ENCODE measurements at regions not wholly inside any gene's neighbourhood (a gene's known extent, or its start where the extent isn't known, plus 50 kb on each side); places are given as distances from the start of the nearest gene placed in this dataset.
A peak's percentile ranks its signal among the peaks of the same experiment; 100 is the strongest.

DNA sequence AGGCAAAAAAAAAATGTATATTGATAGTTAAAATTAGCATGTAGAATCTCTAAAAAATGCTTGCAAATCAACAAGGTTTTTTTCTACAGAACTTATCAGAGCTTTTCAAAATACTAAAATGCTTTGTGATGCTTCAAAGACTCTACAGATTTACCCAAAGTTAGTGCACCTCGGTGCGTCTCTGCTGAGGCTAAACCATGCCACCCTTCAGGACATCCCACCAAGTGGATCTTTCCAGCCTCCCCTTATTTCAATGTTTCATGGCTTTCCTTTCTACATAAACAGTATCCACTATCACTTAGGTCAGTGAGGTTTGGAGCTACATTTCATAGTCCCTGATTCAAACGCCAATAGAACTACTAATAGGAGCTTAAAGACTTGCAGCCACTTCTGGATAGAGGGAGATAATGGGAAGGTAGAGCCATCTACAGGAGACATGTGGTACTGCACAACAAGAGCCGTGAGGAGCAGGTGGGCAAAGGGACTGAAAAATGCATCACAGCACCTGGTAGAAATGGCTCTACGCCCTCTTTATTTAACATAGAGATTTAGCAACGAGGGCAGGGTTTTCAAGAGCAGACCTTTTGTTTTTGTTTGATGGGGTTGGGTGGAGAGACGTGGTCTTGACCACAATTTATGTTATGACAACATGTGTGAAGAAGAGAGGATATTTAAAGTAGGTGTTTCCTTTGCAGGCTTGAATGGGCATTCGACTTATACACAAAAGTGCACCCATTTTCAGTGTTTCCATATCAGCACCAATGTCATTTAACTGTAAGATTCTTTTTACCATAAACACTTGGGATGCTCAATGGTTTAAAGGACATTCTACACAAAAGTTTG is 56.1 kb upstream of the SLC35G4 start:
- DNase-seq, result peak; percentile 63

DNA sequence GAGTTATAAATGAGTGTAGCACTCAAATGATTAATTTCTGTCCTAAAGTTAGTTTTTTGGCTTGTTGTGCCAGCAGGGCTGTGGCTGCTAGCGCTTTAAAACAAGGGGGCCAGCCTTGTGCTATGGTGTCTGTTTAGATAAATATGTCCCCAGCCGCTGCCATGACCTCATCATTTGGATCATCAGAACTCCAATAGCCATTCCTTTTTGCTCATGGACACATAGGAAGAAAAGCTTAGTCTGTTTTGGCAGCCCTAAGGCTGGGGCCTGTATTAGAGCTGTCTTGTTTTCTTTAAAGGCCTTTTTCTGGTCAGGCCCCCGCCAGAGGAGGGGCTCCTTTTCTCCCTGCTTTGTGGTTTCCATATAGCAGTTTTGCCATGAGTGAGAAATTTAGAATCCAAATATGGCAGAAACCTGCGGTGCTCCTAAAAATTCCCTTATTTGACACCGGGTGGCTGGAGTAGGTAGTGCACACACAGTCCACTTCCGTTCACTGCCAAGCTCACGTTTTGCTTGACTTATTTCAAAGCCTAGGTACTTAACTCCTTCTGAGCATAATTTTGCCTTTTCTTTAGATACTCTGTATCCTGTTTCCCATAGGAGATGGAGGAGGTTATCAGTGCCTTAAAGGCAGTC is 60.4 kb upstream of the SLC35G4 start:
- no peak for DNase-seq

DNA sequence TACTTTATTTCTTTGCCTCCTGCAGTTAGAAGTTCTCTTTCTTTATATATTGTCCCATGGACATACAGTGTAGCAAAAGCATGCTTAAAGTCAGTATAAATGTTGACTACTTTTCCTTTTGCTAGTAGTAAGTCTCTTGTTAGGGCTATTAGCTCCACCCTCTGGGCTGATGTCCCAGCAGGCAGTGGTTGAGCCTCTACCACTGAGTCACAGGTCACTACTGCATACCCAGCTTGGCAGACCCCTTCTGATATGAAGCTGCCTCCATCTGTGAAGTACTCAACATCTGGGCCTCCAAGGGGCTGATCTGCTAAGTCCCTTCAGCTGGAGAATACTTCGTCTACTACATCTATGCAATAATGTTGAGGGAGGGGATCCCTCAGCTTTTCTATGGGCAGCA is 61.0 kb upstream of the SLC35G4 start:
- no peak for DNase-seq

- no peak for DNase-seq
Observed at GRCh38 chr18:11544060-11544633, 65.2 kb upstream of the SLC35G4 start.

- peak; percentile 20 for DNase-seq
Observed at GRCh38 chr18:11541179-11541578, 68.2 kb upstream of the SLC35G4 start.

GRCh38 chr18:11533942-11534496 is 75.4 kb upstream of the SLC35G4 start:
- no peak for DNase-seq

DNA sequence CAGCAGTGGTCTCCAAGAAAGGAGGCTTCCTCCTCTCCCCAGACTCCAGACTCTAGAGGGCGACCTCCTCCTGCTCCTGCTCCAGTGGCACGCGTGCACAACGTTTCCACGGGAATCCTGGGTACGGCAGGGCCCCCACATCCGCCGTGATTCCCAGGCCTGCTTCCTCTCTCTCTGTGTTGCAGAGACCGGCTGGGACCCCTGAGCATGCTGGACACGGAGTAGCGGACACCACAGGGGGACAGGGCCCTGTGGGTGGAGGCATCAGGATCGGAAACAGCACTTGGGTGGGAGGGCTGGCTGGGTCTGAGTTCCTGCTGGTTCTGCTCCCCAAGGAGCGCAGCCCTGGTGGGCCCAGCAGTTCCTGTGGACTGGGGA is 75.9 kb upstream of the SLC35G4 start:
- DNase-seq, result no peak

- DNase-seq, result no peak
Observed at GRCh38 chr18:11532758-11533512, 76.5 kb upstream of the SLC35G4 start.

GRCh38 chr18:11529081-11529480 is 80.3 kb upstream of the SLC35G4 start:
- DNase-seq, result peak; percentile 80

- peak; percentile 52 for DNase-seq
Observed at GRCh38 chr18:11526675-11527074, 82.7 kb upstream of the SLC35G4 start.

DNA sequence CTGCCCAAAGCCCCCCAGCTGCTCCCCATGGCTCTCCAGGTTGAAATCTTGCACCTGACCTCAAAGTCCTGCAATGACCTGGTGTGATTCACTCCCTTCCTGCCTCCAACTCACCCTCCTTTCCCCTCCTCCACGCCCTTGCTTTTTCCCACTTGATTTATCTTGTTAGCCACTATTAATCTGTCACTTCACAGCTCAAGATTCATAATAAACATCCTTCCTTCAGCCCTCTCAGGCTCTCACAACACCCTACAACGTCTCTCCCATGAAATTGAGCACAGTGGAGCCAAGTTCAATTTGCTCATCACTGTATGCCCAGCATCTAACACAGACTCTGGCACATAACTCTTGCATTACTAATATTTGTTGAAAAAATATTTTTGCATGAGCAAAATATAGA is 85.6 kb upstream of the SLC35G4 start:
- DNase-seq, result peak; percentile 84

DNA sequence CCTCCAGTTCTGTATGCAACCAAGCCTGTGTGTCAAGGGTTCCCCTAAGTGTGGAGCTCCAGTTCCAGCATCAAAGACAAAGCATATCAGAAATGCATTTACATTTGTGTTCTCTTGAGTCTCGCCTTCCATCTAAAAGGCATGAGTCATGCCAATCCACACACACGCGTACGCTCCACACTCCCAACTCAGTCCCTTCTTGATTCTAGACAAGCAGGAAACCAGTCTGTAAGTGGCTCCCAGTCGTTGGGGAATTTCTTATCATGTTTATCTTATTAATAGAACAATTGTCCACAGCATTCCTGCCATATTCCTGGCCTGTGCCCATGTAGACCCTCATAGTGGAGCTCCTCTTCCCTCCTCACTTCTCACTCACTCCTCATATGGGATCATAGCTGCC is 86.4 kb upstream of the SLC35G4 start:
- peak; percentile 70 for DNase-seq

- DNase-seq, result peak; percentile 68
Observed at GRCh38 chr18:11521853-11522252, 87.5 kb upstream of the SLC35G4 start.

- DNase-seq, result peak; percentile 28
Observed at GRCh38 chr18:11520536-11520935, 88.9 kb upstream of the SLC35G4 start.

DNA sequence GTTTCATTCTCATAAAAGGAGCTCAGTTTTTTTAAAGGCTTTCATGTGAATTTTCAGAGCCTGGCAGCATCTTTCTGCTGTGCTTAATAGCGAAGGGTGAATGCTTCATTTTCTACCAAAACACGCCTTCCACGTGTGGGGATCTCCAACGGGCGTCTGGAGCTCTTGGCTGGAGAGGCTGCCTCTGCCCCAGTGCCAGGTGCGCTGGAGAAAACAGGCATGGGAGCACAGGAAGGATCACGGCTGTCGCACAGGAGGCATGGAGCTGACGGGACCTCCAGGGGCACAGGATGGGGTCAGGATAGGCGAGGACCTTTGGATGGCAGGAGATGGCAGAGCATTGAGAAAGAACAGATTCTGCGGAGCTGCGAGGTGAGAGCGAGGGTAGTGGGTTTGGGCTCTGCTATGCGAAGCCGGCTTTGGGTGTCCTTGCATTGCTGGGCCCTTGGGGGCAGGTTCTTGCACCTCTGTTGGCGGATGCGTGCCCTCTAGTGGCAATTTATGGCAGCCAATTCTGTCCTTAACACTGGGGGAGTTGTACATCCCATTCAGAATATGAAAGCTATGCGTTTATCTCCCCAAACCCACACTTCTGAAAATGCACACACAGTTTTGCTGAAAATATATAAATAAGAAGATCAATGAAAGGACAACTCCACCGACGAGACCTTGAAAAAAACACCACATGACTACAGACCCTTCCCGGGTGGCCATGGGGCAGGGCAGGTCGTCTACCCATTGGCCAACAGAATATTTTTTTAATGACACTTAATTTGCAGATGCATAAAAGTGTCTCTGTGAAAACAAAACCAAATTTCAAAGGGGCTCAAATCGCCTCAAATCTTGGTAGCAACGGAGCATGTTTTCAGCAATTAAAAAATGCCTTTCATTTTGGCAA is 90.4 kb upstream of the SLC35G4 start:
- DNase-seq, result peak; percentile 48

- no peak for DNase-seq
Observed at GRCh38 chr18:11517704-11518103, 91.7 kb upstream of the SLC35G4 start.

GRCh38 chr18:11516751-11517503 is 92.5 kb upstream of the SLC35G4 start:
- no peak for DNase-seq

GRCh38 chr18:11514267-11514666 is 95.1 kb upstream of the SLC35G4 start:
- peak; percentile 29 for DNase-seq

DNA sequence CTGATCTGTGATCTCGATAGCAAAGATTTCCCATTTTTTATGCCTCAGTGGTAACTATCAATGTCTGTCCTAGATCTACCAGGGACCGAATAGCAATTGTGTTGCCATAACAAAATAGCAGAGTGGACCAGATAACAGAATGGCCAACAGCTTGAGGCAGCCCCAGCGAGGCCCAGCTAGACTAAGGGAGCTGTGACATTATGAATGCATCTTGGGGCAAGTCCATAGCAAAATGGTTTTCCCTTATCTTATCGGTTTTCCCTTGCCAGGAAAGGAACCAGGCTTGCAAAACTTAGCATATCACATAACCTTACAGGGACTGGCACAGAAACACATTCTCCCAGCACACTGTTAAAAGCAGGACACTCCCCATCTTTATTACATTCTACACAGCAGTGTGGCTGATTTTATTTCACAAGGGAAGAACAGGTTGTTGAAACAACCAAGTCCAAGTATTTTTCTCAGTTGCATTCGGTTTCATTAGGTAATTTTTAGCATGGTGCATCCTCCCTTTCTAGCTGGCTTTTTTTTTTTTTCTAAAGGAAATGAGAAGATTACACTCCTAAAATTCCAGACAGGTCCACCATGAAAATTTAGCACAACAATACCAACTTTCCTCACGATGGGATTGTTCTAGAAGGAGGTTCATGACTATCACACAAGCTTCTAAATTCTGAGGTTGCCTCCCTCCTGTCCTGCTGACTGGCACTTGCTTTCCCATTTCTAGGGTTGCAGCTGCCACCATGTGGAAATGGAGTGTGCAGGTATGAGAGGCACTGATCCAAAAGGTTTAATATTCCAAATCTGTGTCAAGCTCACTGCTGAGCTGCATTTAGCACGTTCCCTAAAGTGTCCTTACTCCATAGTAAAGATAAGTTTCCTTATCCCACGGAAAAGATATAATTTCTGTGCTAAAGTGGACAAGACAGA is 97.0 kb upstream of the SLC35G4 start:
- DNase-seq, result no peak
